HG03039 (cell line): ENCODE measurements at regions not wholly inside any gene's neighbourhood (a gene's known extent, or its start where the extent isn't known, plus 50 kb on each side); places are given as distances from the start of the nearest gene placed in this dataset.
A peak's percentile ranks its signal among the peaks of the same experiment; 100 is the strongest.
"Not testable (repeated sequence)": the region's sequence is repeated elsewhere in the genome, so short reads cannot be mapped to it uniquely, and the experiment has no call there.

Source experiments
- ATAC-seq: cut with Tn5 transposase; IDR thresholded peaks from one replicate; pipeline ENCODE4 v1.9.1; 2021; ENCODE audit warnings: mild to moderate bottlenecking, moderate library complexity; ENCODE audit not compliant: unreplicated experiment

DNA sequence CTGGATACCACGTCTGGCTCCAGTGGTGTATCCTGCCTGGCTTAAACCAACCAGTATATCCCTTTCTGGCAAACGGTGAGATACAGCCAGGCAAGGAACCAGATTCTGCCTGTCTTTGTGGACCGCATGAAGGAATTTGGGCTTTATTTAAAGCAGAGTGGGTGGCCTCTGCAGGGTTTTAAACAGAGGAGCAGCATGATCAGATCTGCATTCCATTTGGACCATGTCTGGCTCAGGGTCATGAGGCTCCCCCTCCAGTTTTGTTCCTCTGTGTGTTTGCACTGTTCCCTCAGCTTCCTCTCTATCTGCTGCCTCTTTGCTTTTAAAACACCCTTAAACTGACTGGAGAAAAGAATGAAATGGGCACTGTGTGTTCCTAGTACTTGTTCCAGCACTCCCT lies 195.0 kb downstream of the GIPC2 start:
- no peak for ATAC-seq

DNA sequence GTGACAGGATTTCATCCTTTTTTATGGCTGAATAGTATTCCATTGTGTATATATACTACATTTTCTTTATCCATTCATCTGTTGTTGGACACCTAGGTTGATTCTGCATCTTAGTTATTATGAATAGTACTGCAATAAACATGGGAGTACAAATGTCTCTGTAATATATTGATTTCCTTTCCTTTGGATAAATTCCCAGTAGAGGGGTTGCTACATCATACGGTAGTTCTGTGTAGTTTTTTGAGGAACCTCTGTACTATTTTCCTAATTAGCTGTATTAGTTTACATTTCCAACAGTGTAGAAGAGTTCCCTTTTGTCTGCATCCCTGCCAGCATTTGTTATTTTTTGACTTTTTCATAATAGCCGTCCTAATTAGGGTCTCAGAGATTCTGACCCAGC lies 201.3 kb downstream of the GIPC2 start:
- no peak for ATAC-seq

DNA sequence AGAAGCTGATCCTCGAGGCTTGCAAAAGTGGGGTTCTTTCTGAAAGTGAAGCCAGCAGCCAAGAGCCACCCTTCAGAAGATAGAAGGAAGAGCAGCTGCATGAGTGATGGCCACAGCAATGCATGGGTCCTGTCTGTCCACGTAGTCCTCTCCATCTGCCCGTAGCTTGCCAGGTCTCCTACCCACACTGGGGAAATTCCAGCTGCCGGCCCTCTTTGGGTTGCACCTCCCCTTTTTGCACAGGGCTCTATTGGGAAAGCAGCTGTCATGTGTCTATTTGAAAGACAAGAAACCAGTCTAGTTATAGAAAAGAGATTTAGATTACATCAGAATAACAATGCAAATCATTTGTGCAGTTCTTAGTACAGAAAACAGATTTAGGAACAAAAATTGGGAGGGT lies 204.4 kb downstream of the GIPC2 start:
- no peak for ATAC-seq

DNA sequence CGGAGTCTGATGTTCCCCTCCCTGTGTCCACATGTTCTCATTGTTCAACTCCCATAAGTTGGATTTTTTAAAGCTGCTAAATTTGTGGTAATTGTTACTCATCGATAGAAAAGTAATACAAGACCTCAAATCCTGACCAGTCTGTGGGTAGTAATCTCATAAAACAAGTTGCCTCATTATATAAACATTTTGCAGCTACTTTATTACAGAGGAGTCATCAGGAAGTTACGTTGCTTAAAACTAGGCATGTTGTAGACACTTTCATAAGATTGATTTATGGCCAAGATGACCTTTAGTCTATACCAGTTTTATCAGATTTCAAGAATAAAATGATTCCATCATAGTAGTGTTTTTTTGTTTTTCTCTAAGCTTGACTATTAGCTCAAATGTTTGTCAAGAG lies 208.8 kb downstream of the GIPC2 start:
- ATAC-seq: no peak

DNA sequence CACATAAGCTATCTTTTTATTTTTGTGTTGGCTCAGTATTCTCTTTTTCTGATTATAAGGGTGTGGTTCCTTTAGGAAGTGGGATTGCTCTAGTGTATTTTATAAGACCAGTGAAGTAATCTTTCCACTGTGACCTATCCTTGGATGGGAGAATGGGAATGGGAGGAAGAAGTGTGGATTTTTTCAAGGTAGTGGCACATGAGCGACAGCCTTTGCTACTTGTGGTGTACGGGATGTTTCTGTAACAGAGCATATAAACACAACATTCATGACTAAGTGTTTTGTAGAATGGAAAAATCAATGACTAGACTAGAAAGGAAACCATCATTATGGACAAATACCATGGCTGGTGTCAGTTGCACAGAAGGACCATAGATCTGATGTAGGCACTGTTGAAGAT lies 209.6 kb downstream of the GIPC2 start:
- no peak for ATAC-seq

DNA sequence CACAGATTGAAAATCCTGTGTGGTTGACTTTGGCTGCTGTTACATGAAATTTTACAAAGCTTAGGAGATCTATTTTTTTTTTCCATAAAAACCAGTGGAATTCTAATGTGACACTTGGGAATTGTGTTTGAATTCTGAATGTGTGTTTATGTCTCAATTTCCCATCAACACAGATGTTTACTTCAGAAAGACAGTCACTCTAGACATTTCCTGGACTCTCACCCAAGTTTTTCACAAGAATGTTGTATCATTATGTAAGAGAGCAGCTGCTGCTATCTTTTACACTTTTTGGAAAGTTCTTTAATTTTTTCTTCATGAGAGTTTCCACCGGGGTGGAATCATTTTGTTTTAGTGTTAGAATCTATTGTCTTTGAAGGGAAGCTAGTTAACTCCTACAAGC lies 210.1 kb downstream of the GIPC2 start:
- no peak for ATAC-seq

DNA sequence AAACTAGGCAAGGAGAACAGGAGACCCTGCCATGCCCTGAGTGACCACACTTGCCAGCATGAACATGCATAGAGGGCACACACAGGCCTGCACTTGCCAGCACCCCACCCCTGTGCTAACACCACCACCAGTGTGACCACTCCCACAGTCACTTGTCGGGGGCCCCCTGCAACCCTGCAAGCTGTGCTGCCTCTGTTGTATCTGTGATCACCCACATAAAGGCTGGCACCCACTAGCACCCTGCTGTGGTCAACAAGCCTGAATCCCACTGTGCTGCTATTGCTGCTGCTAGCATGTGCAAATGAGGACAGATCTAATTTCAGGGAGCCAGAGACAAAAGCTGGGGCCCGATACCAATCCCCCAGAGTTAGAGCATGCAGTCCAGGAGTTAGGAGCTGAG lies 217.7 kb downstream of the GIPC2 start:
- no peak for ATAC-seq

DNA sequence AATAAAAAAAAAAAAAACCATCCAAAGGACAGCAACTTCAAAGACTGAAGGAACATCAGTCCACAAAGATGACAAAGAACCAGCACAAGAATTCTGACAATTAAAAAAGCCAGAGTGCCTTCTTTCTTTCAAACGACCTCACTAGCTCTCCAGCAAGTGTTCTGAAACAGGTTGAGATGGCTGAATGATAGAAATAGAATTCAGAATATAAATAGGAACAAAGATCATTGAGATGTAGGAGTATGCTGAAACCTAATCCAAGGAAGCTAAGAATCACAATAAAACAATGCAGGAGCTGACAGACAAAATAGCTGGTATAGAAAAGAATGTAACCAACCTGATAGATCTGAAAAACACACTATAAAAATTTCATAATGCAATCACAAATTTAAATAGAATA lies 218.2 kb downstream of the GIPC2 start:
- ATAC-seq: no peak

DNA sequence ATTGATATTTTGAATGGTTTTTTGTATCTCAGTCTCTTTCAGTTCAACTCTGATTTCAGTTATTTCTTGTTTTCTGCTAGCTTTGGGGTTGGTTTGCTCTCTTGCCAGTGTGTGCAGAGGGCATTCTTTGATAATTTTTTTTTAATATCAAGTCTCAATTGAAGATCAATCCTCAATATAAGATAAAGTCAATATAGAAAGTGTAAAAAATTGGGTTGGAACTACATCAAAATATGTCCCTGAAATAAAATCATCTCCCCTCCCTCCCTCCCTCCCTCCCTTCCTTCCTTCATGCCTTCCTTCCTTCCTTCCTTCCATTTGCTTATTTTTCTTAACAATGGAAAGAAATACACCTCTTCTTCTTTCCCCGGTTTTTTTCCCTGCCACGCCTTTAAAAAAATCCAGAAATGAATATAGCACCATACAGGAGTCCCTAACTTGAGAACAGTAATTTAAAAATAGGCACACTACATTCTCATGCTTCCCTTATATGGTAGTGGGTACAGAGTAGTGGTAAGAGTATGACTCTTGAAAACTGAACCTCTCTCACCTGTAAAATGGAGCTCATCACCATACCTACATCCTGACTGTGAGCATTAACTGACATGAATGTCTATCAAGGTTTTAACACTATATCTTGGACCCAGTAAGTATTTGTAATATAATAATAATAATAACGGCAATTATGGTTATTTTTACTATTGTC lies 221.9 kb downstream of the GIPC2 start:
- no peak for ATAC-seq

DNA sequence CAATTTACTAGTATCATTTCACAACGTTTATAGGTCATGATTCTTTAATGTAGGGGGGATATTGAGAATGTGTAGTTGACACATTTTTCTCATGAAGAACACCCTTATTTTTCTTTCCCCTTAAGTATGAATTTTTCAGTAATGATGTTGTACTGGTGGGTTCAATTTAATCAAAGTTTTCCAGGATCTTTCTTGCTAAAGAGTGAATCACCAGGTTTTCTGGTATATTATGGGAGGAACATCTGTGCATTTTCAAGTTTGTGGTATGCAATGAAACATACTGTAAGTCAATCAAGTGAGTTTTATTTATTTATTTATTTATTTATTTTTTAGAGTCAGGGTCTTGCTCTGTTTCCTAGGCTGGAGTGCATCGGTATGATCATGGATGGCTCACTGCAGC lies 221.2 kb upstream of the PTGFR start:
- ATAC-seq: no peak

DNA sequence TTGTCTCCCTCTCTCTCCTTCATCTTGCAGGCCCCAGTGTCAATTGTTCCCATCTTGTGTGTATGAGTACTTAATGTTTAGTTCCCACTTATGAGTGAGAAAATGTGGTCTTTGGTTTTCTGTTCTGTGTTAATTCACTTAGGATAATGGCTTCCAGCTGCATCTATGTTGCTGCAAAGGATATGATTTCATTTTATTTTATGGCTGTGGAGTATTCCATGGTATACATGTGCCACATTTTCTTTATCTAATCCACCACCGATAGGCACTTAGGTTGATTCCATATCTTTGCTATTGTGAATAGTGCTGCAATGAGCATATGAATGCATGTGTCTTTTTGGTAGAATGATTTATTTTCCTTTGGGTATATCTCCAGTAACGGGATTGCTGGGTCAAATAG lies 219.4 kb upstream of the PTGFR start:
- not testable (repeated sequence) for ATAC-seq

DNA sequence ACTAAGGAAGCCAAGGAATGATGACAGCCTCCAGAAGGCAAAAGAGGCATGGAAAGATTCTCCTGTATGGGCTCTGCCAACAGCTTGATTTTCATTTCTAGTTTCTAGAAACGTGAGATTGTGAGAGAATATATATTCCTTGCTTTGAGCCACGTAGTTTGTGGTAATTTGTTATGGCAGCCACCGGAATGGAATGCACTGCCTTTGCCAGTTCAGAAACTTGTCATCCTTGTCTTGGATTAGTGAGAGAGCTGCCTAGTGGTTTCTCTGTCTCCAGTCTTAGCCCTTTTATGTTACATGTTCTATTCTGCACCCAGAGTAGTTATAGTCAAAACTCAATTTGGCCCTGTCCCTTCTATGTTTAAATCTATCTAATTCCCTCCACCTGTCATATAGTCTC lies 216.0 kb upstream of the PTGFR start:
- ATAC-seq: no peak

DNA sequence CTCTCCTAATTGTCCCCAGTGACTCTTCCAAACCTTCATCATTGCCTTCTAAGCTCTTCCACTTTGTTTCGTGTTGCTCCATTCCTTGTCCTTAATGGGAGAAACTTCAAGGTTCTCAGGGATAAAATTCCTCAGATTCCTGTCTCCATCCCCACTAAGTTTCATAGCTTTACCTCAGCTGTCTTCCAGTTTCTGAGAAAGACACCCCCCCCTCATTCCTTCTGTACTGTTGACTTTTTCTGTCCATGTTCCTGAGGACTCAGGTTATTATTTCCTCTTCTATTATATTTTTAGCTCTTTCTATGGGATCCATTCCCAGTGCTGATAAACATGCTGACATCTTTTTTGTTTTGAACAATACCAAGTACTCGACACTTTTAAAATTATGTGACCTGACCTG lies 215.3 kb upstream of the PTGFR start:
- no peak for ATAC-seq

DNA sequence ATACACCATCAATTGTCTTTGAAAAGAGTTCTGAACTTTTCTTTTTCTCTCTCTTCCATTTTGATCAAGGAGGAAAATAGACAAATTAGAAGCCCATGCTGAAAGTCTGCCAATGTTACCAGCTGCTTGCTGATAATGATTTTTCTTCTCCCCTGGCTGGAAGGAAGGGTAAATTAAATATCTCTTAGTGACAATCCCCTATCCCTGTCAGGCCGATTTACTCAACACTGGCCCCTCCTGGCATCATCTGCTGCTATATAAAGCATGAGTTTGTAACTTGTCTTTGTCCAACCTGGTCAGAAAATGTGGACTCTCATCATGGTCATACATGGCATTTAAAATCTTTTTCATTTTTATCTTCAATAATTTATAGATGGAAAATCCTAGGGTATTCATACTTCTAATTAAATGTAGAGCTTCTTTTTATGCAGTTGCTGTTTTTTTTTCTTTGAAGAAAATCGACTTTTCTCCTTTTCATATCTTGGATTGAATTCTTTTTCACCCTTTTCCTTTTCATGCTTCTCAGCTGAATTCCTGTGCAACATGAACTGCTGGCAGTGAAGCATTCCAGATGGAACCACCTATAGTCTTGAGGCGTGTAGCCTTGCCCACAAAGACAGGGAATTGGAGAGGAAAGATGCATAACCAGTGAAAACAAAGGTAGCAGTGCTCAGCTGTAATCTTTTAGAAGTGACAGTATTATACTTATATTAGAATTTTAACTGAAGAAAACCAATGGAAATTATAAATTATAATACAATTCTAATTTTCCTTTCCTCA lies 214.7 kb upstream of the PTGFR start:
- ATAC-seq: no peak

DNA sequence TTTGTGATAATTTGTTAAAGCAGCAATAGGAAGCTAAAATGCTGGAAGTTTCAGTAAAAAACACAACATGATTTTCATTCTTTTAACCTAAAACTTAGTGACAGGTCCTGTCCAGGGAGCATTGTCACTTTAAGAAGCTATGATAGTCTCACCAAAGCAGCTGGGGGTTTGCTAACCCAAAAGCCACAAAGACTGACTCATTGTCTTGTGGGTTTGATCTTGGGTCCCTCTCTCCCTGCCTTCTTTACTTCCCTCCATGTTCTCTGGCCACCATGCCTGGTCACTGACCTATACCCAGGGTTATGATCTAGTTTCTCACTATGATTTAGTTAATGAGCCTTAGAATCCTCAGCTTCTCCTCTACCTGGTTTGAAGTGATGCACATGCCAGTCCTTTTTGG lies 213.5 kb upstream of the PTGFR start:
- peak; percentile 57 for ATAC-seq

DNA sequence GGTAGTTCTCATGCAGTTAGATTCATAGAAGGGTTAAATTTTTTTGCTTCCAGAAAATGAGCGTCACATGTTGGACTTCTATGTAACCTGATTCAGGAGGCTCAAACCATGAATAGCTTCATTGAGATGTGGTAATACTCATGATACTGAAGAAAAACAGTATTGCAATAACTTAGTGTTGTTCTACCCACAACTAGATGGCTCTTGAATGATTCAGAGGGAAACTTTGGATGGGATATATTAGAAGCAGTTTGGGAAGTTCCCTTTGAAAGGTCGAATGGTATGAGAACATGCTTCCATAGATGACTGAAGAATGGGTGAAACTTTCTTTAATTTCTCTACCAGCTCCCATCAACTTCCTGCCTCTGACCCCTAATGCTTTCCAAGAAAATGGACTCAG lies 211.7 kb upstream of the PTGFR start:
- no peak for ATAC-seq

DNA sequence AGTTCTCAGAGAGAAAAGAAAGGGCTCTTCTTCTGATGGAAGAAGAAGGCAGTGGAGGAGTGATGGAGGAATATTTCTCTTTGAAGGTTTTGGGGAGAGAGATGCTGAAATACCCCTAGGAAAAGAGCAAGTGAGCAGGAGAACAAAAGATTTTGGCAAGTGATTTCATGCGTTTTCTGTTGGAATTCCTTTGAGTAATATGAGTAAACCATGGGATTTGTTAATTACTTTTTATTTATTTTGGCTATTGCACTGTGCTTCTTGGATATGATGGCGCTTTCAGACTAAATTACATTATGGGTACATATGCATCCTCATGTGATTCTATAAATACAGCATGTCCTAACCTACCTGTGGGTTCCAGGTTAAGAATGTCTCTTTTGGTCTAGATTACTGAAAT lies 210.1 kb upstream of the PTGFR start:
- no peak for ATAC-seq

DNA sequence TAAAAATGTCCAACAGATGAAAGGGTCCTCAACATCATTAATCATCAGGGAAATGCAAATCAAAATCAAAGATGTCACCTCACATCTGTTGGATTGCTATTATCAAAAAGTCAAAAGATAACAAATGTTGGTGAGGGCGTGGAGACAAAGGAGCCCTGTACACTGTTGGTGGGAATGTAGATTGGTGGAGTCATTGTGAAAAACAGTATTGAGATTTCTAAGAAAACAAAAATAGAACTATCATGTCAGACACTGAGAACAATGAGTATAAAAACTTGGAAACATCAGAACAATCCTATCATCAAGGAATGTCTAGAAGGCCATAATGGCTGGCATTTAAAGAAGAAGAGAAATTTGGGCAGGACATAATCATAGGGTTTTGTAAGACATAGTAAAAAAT lies 209.2 kb upstream of the PTGFR start:
- no peak for ATAC-seq

DNA sequence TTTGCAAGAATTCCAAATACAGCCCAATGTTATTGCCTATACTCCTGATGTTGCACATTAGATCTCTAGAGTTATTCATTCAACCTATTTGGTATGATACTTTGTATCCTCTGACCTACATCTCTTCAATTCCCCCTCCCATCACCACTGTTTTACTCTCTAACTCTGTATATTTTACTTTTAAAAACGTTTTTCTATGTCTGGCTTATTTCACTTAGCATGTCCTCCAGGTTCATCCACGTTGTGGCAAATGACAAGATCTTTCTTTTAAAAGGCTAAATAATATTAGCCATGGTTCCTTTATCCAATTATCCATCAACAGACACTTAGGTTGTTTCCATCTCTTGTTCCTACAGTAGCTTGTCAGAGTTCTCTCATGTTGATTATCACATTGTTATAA lies 207.1 kb upstream of the PTGFR start:
- ATAC-seq: no peak

DNA sequence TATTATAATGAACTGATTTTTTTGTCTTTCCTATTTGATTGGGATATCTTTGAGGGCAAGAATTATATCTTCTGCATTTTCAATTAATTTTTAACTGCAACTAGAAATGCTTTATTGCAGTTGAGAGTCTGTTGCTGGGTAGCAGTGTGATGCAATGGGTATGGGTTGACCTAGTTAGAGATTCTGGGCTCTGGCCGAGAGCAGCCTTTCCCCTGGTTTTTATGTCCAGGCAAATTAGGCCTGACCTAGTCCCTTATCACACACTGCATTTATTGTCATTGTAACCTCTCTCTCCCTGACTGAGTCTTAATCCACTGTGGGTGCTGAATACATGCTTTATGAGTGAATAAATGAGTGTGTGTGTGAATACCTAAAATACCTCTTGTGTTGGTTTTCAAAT lies 206.4 kb upstream of the PTGFR start:
- no peak for ATAC-seq

DNA sequence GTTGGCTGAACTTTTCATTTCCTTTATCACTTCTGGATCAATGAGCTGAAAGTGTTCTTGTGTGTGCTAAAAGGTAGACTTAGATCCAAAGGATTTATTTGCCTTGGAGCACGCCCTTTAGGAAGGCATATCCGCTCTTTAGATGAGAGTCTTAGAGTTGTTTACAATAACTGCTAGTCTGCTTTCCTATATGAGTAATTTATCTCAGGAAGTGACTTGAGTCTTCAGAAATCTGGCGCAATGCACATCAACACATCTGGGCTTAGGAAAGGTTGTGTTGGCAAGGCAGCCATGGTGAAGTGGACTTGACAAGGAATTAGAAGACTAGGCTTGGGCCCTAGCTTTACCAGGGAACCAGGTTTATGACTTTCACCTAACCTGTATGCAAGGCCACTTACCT lies 204.1 kb upstream of the PTGFR start:
- ATAC-seq: no peak

DNA sequence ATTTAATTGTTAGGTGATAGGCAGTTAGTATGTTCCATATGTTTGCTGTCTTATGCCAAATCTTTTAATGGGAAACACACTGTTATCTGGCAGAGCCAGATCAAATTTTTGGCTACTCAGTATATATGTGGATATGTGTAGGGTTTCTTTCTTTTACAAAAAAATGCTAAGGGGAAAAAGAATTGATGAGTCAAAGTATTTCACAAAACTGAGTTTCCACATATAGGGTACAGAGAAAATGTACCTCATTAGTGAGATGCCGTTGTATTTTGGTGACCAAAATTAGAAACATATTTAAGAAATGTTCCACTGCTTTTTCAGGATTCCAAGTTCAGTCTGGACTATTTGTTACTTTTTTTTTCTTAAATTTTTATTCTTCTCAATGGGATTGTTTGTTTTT lies 201.2 kb upstream of the PTGFR start:
- ATAC-seq: no peak

DNA sequence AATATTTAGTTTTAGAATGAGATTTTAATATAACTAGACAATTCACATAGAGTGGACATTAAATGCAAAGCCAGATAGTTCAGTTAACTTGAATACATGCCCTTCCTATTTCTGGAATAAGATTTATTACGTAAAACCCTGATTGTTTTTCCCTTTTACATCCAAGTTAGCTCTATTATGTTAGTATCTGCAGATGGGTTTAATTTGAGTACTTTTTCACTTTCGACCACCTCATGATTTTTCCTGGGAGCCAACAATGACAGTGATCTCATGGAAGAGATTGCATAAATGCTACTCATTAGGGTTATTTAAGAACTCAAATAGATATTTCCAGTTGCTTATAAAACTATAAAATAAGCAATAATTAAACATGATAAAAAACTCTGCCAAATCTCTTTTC lies 199.4 kb upstream of the PTGFR start:
- no peak for ATAC-seq
